HG03520 (cell line): ENCODE measurements at regions not wholly inside any gene's neighbourhood (a gene's known extent, or its start where the extent isn't known, plus 50 kb on each side); places are given as distances from the start of the nearest gene placed in this dataset.
"Not testable (repeated sequence)": the region's sequence is repeated elsewhere in the genome, so short reads cannot be mapped to it uniquely, and the experiment has no call there.

Source experiments
- ATAC-seq: cut with Tn5 transposase; IDR thresholded peaks from one replicate; pipeline ENCODE4 v1.9.1; 2021; ENCODE audit warnings: mild to moderate bottlenecking, moderate library complexity; ENCODE audit not compliant: unreplicated experiment

DNA sequence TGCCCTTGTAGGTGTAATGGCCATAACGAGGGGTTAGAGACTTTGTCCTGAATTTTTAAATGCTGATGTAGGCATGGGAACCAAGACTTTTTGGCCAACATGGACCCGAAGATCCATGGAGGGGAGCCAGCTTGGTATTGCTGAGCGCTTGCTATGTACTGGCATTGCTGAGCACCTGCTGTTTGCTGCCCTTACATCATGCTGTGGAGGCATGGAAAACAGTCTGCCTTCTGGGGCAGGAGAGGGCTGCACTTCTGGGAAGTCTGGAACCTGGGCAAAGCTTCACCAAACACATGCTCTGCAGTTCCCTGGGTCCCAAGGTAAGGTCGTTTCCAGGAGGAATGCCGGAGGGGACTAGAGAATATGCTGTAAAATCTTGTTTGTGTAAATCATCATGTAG is 86.3 kb upstream of the CNIH3 start:
- ATAC-seq: no peak

GRCh38 chr1:224533517-224533916 is 82.6 kb upstream of the CNIH3 start:
- no peak for ATAC-seq

DNA sequence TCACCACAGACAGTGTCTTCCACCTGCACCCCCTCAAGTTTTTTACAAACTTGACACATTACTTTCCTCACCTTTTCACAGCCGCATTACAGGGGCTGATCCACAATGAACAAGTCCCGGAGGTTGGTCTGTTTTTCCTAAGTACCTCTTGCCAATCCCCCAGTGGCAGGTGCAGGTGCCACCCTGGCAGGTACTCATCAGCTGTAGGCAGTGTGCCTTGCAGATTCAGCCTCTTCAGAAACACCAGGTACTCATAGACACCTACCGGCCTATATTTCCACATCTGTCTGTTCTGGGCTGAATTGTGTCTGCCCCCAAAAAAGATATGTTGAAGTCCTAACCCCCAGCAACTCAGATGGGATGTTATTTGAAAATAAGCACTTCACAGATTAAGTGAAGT is 81.4 kb upstream of the CNIH3 start:
- no peak for ATAC-seq

DNA sequence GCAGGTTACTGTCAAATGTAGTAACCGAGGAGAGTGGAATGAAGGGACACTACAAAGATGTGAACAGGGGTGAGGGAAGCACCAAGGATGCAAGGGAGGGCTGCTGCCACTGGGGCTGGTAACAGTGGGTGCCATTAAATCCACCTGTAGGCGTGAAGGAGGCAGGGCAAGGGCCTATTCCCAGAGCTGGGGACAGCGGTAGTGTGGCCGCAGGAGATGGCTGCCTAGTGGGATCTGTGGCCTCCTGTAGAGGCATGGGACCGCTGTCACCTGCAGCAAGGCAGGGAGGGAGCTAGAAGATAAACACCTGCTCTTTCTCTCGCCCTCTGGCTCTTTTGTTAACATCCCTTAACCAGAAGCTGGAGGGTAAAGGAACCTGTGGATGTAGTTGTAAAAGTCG is 80.5 kb upstream of the CNIH3 start:
- no peak for ATAC-seq

GRCh38 chr1:224539971-224540370 is 76.1 kb upstream of the CNIH3 start:
- no peak for ATAC-seq

- ATAC-seq: no peak
Measured at GRCh38 chr1:224540535-224540934, 75.6 kb upstream of the CNIH3 start.

DNA sequence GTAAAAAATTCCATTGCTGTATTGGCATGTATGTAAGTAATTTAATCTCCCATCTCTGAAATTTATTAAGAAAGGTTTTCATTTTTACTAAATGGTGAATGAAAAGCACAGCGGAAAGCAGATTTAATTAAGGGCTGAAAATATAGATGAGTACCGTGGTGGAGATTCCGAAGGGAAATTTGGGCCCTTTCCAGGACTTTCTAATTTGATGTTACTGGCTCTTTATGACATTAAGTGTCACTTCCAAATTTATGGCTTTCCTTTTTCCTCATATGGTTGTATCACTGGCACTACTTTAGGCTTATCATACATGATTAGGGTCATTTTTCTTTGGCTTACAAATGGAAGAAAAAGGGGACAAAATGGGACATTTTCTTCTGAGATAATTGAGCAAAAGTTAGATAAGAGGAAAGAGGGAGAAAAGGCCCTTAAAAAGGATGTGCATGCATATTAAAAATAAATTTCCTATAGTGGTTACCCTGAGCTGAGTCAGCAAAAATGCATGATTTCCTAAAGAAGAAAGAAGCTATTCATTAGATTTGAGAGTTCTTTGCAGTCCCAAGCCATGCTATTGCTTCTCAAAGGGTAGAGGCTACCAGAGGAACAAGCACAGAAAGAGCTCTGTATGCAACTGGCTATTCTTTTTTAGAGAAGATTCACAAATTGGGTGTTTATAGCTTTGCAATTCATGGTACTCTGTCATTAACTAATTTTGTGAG is 74.9 kb upstream of the CNIH3 start:
- ATAC-seq: no peak

DNA sequence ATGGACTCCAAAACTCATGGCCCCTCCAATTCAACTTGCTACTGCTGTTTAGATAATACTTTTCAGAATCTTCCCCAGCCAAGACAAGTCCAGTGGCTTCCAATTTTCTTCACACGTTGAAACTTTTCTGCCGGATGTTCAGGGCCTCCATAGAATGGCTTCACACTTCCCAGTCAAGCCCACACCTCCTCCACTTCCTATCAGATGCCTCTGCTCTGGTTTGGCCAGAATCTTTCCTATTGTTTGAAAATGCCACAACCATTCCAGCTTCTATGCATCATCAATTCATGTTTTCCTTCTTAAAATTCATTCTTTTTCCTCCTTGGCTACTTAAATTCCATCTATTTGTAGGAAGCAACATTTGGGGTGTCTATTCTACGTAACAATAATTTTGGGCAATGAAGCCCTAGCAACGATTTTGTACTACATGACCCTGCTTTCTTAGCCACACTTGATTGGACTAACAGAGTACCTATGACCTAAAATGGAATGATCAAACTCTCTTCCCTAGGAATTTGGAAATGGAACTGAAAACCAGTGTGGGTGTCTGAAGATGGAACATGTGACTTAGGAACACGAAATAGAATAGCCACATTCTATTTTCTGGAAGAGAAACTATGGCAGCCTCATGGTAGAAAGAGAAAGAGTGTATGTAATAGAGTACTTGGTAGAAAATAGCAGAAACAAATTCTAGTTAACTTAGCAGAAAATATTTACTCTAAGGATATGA is 74.1 kb upstream of the CNIH3 start:
- ATAC-seq: no peak

DNA sequence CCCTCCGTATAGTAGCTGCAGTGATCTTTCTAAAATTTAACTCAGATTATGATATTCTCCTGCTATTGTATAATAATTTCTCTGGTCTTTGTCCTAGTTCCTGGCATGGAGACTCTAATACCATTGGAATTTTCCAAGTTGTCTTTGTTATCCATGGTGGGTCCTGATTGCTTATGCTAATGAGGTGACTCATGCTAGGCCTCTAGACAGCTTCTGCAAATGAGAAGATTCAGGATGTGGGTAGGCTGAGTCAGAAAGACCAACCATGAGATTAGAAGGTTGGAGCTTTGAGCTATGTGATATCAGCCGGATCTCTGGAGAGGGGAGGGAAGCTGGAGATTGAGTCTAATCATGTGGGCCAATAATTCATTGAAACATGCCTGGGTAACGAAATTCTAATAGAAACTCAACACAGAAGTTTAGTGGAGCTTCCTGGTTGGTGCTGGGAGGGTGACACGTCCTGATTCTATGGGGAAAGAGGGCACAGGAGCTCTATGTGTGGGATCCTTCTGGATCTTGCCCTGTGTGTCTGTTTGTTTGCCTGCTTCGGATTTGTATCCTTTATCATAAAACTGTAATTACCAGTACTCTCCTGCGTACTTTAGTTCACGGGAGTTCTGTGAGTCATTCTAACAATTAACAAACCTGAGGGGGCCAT is 73.2 kb upstream of the CNIH3 start:
- ATAC-seq: no peak

- ATAC-seq: no peak
Measured at GRCh38 chr1:224543453-224543852, 72.7 kb upstream of the CNIH3 start.

GRCh38 chr1:224544346-224545110 is 71.6 kb upstream of the CNIH3 start:
- no peak for ATAC-seq

- ATAC-seq: no peak
Measured at GRCh38 chr1:224545571-224545970, 70.5 kb upstream of the CNIH3 start.

GRCh38 chr1:224548676-224549075 is 67.4 kb upstream of the CNIH3 start:
- ATAC-seq: no peak

- not testable (repeated sequence) for ATAC-seq
Measured at GRCh38 chr1:224551189-224551588, 64.9 kb upstream of the CNIH3 start.

GRCh38 chr1:224554056-224554455 is 62.1 kb upstream of the CNIH3 start:
- ATAC-seq: no peak

DNA sequence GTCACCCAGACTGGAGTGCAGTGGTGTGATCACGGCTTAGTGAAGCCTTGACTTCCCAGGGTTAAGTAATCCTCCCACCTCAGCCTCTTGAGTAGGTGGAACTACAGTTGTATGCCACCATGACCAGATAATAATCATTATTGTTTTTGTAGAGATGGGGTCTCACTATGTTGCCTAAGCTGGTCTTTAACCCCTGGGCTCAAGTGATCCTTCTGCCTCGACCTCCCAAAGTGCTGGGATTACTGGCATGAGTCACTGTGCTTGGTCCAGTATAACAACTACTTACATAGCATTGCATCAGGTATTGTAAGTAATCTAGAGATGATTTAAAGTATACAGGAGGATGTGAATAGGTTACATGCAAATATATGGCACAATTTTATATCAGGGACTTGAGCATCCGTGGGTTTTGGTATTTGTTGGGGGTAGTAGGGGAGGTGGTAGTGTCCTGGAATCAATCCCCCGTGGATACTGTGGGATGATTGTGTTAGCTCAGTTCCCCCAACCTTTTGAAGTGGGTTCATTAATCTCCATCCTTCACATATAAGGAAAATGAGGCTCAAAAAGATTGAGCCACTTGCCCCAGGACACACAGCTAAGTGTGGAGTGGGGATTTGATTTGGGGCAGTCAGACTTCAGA is 61.4 kb upstream of the CNIH3 start:
- ATAC-seq: no peak

GRCh38 chr1:224558904-224559303 is 57.2 kb upstream of the CNIH3 start:
- ATAC-seq: no peak

DNA sequence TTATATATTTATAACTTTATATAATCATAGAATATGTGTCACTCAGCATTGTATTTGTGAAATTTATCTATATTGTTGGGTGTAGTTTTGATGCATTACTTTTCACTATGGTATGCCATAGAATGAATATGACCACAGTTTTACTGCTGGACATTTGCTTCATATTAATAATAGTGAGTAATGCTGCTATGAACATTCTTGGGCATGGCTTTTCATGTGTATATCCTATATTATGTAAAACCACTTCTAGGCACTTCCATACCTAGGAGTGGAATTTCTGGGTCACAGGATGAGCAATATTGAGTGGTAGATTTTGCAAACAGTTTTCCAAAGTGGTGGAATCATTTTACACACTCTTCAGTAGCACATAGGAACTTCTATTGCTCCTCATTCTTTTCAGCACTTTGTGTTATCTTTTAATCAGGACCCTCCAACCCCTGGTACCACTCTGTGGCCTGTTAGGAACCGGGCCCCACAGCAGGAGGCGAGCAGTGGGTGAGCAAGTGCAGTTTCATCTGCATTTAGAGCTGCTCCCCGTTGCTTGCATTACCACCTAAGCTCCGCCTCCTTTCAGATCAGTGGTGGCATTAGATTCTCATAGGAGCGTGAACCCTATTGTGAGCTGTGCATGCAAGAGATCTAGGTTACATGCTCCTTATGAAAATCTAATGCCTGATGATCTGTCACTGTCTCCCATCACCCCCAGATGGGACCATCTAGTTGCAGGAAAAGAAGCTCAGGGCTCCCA is 56.0 kb upstream of the CNIH3 start:
- no peak for ATAC-seq

DNA sequence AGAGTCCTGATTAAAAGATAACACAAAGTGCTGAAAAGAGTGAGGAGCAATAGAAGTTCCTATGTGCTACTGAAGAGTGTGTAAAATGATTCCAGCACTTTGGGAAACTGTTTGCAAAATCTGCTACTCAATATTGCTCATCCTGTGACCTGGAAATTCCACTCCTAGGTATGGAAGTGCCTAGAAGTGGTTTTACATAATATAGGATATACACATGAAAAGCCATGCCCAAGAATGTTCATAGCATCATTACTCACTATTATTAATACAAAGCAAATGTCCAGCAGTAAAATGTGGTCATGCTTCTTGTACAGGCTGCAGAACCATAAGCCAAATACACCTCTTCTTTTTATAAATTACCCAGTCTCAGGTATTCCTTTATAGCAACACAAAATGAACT is 53.2 kb upstream of the CNIH3 start:
- not testable (repeated sequence) for ATAC-seq

GRCh38 chr1:224563666-224564065 is 52.5 kb upstream of the CNIH3 start:
- no peak for ATAC-seq
